Fibroblast of lung (primary cell): ENCODE measurements at regions not wholly inside any gene's neighbourhood (a gene's known extent, or its start where the extent isn't known, plus 50 kb on each side); places are given as distances from the start of the nearest gene placed in this dataset.

ENCODE experiments used
- DNase-seq, 2 donors: peaks; one replicate each; pipeline versions ENCODE4 v3.0.0 to v3.0.0-alpha.2; 2010; ENCODE audit warnings: low read depth in 2 of 2
- H2AFZ ChIP-seq: 2 replicates; pipeline ENCODE4 v1.5.1; 2012; ENCODE audit warnings: low read length, control low read depth, inconsistent platforms
- H3K27ac ChIP-seq: 2 replicates; pipeline ENCODE4 v1.5.1; 2011; ENCODE audit warnings: low read length, control low read depth; ENCODE audit not compliant: insufficient read depth
- H3K27me3 ChIP-seq: 2 replicates; pipeline ENCODE4 v1.5.1; 2011; ENCODE audit warnings: mild to moderate bottlenecking, low read length; ENCODE audit not compliant: control insufficient read depth, insufficient read depth
- H3K36me3 ChIP-seq: 2 replicates; pipeline ENCODE4 v1.5.1; 2011; ENCODE audit warnings: low read length; ENCODE audit not compliant: control insufficient read depth, insufficient read depth
- H3K4me1 ChIP-seq: 2 replicates; pipeline ENCODE4 v1.5.1; 2011; ENCODE audit warnings: low read length; ENCODE audit not compliant: control insufficient read depth, insufficient read depth; ENCODE audit errors: extremely low read depth
- H3K4me2 ChIP-seq: 2 replicates; pipeline ENCODE4 v1.5.1; 2011; ENCODE audit warnings: low read length, control low read depth; ENCODE audit not compliant: insufficient read depth; ENCODE audit errors: extremely low read depth
- H3K4me3 ChIP-seq, 4 experiments: fragments of 200-600 bp in 1 of 4; sonication (generic) in 1 of 4; replicated peaks in 1 of 4; 2 replicates each; pipeline ENCODE4 v1.5.1; 2011 to 2016; ENCODE audit warnings: low read length in 4 of 4, low read depth in 3 of 4, mild to moderate bottlenecking in 3 of 4, control low read depth in 2 of 4, inconsistent platforms in 1 of 4, mixed read lengths in 1 of 4; ENCODE audit not compliant: insufficient read depth in 1 of 4; ENCODE audit errors: control extremely low read depth in 1 of 4
- H3K79me2 ChIP-seq: 2 replicates; pipeline ENCODE4 v1.5.1; 2012; ENCODE audit warnings: mild to moderate bottlenecking, low read length, inconsistent platforms; ENCODE audit not compliant: control insufficient read depth, insufficient read depth
- H3K9ac ChIP-seq: 2 replicates; pipeline ENCODE4 v1.5.1; 2011; ENCODE audit warnings: mild to moderate bottlenecking, low read length, control low read depth; ENCODE audit not compliant: insufficient read depth
- H3K9me3 ChIP-seq: 2 replicates; pipeline ENCODE4 v1.5.1; 2012; ENCODE audit warnings: low read depth, low read length; ENCODE audit not compliant: control insufficient read depth, insufficient read depth
- H4K20me1 ChIP-seq: 2 replicates; pipeline ENCODE4 v1.5.1; 2011; ENCODE audit warnings: low read length; ENCODE audit not compliant: control insufficient read depth, insufficient read depth; ENCODE audit errors: extremely low read depth
- EZH2 ChIP-seq: IDR thresholded peaks from 2 replicates; pipeline ENCODE4 v1.5.1; 2012; ENCODE audit warnings: low read length, control low read depth, mild to moderate bottlenecking; ENCODE audit errors: missing control alignments
- TF ChIP-seq, protein P1 (sequence below), 2 donors: IDR thresholded peaks in 1 of 2; conservative IDR thresholded peaks in 1 of 2; 1 replicate in 1 of 2; 2 replicates in 1 of 2; pipeline ENCODE4 v1.5.1; 2011 to 2012; ENCODE audit warnings: low read length in 2 of 2, control low read depth in 1 of 2, inconsistent platforms in 1 of 2, low read depth in 1 of 2, mild to moderate bottlenecking in 1 of 2

DNA sequence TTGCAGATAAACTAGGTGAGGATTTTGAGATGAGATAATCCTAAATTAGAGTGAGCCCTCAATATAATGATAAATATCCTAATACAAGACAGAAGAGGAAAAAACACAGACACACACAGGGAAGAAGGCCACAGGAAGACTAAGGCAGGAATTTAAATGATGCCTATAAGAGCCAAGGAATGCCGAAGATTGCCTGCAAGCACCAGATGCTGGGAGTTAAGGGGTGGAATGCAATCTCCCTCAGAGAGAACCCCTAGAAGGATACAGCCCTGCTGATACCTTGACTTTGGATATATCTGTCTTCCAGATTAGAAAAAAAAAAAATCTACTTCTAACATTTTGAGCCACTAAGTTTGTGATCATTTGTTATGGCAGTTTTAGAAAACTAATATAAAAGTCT is 299.7 kb upstream of the PRMT6 start:
- Histone ChIP-seq H3K36me3 (no peaks in the 10 kb centered on the region), H4K20me1 (no peaks in the 10 kb centered on the region), H3K4me3 (no peak overlapping the region), H3K27me3 (no peaks in the 10 kb centered on the region), H3K27ac (no peak overlapping the region), H3K4me2 (no peak overlapping the region), H3K4me1 (no peaks in the 10 kb centered on the region), H2AFZ (no peak overlapping the region), H3K9ac (no peak overlapping the region), H3K9me3 (no peaks in the 10 kb centered on the region), H3K79me2 (no peaks in the 10 kb centered on the region)
- TF ChIP-seq EZH2: no peak
- TF ChIP-seq, protein P1, sequence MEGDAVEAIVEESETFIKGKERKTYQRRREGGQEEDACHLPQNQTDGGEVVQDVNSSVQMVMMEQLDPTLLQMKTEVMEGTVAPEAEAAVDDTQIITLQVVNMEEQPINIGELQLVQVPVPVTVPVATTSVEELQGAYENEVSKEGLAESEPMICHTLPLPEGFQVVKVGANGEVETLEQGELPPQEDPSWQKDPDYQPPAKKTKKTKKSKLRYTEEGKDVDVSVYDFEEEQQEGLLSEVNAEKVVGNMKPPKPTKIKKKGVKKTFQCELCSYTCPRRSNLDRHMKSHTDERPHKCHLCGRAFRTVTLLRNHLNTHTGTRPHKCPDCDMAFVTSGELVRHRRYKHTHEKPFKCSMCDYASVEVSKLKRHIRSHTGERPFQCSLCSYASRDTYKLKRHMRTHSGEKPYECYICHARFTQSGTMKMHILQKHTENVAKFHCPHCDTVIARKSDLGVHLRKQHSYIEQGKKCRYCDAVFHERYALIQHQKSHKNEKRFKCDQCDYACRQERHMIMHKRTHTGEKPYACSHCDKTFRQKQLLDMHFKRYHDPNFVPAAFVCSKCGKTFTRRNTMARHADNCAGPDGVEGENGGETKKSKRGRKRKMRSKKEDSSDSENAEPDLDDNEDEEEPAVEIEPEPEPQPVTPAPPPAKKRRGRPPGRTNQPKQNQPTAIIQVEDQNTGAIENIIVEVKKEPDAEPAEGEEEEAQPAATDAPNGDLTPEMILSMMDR (conservative IDR thresholded peaks at IDR 0.05 in 1 of 2, IDR thresholded peaks at IDR 0.05 in 1 of 2; ENCODE audit: low read depth in 1 of 2, low read length in 2 of 2): no peak
- peak in 1 of 2 donors; percentile 2 for DNase-seq

DNA sequence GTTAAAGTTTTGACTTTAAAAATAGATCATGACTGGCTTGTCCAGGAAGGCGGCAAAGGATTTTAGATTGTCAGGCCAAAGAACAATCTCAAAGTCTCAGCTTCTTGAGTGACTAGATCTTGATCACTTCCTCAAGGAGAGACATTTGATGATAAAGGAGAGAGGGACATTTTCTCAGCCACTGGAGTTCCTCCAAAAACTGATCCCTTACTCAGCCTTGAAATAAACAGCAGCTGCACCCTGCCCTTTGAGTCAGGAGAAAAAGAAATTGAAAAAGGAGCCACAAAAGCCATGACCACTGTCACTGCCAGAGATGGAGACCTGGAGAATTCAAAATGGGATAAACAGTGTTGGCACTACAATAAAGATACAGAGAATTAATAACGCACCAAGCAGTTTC is 288.4 kb upstream of the PRMT6 start:
- no peaks in the 10 kb centered on the region for H3K4me1 ChIP-seq
- TF ChIP-seq, protein P1 (conservative IDR thresholded peaks at IDR 0.05 in 1 of 2, IDR thresholded peaks at IDR 0.05 in 1 of 2; ENCODE audit: low read depth in 1 of 2, low read length in 2 of 2): no peak
- no peak for TF ChIP-seq EZH2
- no peak overlapping the region for H3K9ac ChIP-seq
- H3K79me2 ChIP-seq: no peaks in the 10 kb centered on the region
- no peak overlapping the region for H3K4me2 ChIP-seq
- no peaks in the 10 kb centered on the region for H4K20me1 ChIP-seq
- no peak overlapping the region for H2AFZ ChIP-seq
- DNase-seq: peak; percentile 15 to 42
- no peaks in the 10 kb centered on the region for H3K36me3 ChIP-seq
- no peak overlapping the region for H3K4me3 ChIP-seq
- H3K27me3 ChIP-seq: no peaks in the 10 kb centered on the region
- no peaks in the 10 kb centered on the region for H3K9me3 ChIP-seq
- no peak overlapping the region for H3K27ac ChIP-seq

DNA sequence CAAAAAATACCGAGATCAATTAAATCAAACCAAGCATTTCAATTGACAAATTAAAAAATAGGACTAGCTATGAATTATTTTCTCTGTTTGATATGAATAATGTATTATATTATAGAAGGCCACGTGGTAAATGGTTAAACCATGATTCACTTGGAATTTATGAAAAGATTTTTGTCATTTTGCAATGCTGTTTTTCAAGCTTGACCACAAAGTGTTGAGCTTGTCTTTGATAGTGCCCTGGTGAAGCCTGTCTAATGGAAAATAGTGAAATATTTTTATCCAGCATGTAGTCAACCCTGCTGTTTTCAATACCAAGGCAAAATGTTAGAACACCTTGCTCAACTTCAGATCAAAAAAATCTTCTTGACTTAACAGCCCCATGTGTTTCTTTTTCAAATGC is 288.0 kb upstream of the PRMT6 start:
- Histone ChIP-seq H3K4me3 (no peak overlapping the region), H4K20me1 (no peaks in the 10 kb centered on the region), H2AFZ (no peak overlapping the region), H3K4me2 (no peak overlapping the region), H3K27ac (no peak overlapping the region), H3K79me2 (no peaks in the 10 kb centered on the region), H3K4me1 (no peaks in the 10 kb centered on the region), H3K9ac (no peak overlapping the region), H3K9me3 (no peaks in the 10 kb centered on the region), H3K27me3 (no peaks in the 10 kb centered on the region), H3K36me3 (no peaks in the 10 kb centered on the region)
- peak; percentile 48 to 52 for DNase-seq
- no peak for TF ChIP-seq EZH2
- TF ChIP-seq, protein P1 (conservative IDR thresholded peaks at IDR 0.05 in 1 of 2, IDR thresholded peaks at IDR 0.05 in 1 of 2; ENCODE audit: low read depth in 1 of 2, low read length in 2 of 2): no peak
